DMS153 (cell line): ENCODE measurements at regions not wholly inside any gene's neighbourhood (a gene's known extent, or its start where the extent isn't known, plus 50 kb on each side); places are given as distances from the start of the nearest gene placed in this dataset.
"Not testable (repeated sequence)": the region's sequence is repeated elsewhere in the genome, so short reads cannot be mapped to it uniquely, and the experiment has no call there.

ENCODE experiments used
- DNase-seq: peaks from one replicate; lab custom pipeline; 2025; lab: John Stamatoyannopoulos, UW

GRCh38 chr2:14051401-14051800 is 581.1 kb upstream of the LRATD1 start:
- no peak for DNase-seq

GRCh38 chr2:14053105-14053504 is 579.4 kb upstream of the LRATD1 start:
- DNase-seq: no peak

DNA sequence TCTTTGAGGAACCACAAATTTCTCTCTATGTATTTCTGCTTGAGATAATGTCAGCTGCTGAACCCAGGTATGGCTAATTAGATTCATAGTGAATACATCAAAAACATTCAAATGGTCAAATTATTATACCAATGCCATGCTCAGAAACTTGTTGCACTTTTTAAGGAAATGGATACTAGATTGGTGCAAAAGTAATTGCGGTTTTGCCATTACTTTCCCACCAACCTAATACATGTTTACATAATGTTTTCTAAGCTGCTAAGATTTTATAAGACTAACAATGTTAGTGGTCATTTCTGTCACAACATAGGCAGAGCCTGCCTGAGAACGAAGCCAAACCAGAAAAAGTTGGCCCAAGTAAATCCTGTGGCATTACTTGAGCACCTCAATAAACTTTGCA is 568.2 kb upstream of the LRATD1 start:
- no peak for DNase-seq

GRCh38 chr2:14072338-14072737 is 560.2 kb upstream of the LRATD1 start:
- DNase-seq: no peak

DNA sequence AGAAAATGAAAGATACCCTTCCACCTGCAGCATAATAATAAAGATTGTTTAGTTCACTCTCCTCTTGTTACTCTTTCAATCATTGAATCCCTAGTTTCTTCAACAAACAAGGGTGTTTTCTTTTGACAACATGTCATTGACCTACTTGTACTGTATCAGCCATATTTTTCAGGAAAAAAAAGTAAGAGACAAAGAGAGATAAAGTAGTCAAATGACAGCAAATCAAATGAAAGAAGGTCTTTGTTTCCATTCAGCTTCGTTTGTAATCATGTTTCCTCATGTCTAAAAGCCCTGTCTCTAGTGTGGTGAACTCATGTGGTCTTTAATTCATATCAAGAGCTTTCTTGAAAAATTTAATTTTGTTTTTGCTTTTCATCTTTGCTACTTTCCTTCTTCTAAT is 557.8 kb upstream of the LRATD1 start:
- DNase-seq: no peak

- no peak for DNase-seq
Observed at GRCh38 chr2:14079576-14079975, 552.9 kb upstream of the LRATD1 start.

GRCh38 chr2:14081521-14081920 is 551.0 kb upstream of the LRATD1 start:
- no peak for DNase-seq

- no peak for DNase-seq
Observed at GRCh38 chr2:14082640-14083039, 549.9 kb upstream of the LRATD1 start.

- peak; percentile 73 for DNase-seq
Observed at GRCh38 chr2:14094592-14094991, 537.9 kb upstream of the LRATD1 start.

DNA sequence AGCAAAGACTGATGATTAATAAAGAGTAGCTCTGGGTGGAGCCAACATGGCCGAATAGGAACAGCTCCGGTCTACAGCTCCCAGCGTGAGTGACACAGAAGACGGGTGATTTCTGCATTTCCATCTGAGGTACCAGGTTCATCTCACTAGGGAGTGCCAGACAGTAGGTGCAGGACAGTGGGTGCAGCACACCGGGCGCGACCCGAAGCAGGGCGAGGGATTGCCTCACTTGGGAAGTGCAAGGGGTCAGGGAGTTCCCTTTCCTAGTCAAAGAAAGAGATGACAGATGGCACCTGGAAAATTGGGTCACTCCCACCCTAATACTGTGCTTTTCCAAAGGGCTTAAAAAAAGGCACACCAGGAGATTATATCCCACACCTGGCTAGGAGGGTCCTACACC is 533.4 kb upstream of the LRATD1 start:
- DNase-seq: not testable (repeated sequence)

GRCh38 chr2:14114275-14114674 is 518.2 kb upstream of the LRATD1 start:
- DNase-seq: no peak

- DNase-seq: no peak
Observed at GRCh38 chr2:14120376-14120775, 512.1 kb upstream of the LRATD1 start.

DNA sequence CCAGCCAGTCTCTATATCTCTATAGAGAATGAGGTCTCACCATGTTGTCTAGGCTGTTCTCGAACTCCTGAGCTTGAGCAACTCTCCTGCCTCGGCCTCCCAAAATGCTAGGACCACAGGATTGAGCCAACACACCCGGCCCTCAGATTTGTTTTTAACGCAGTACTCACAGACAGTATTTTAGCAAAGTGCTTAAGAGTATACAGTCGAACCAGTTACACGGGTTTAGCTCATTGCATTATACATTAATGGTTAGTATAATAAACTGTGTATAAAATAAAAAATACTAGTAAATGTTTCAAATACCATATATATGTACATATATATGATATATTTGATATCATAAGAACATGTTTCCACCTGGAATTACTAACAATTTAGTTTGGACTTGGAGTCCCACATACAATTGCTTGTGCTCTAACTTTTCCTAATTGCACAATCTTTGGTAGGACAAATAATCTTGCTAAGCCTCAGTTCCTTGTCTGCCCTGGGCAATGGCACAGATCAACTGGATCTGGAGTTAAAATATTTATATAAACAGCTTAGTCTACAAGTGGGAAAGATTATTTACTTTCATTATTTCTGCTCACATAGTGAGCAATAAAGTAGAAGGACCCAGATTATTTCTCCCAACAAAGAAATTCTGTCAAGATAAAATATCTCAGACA is 508.9 kb upstream of the LRATD1 start:
- DNase-seq: no peak

- DNase-seq: no peak
Observed at GRCh38 chr2:14125624-14126293, 506.8 kb upstream of the LRATD1 start.

DNA sequence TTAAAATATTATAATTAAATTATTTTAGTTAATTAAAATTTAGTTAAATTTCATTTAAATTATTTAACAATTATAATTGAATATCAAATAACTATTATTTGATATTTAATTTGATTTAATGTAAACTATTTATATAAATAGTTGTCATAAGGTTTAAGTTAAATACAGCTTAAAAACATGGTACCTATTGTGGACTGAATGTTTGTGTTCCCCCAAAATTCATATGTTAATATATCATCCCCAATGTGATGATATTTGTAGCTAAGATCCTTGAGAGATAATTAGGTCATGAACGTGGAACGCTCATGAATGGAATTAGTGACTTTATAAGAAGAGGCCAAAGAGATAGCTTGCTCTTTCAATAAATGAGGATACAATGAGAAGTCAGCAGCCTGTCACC is 505.7 kb upstream of the LRATD1 start:
- DNase-seq: no peak

DNA sequence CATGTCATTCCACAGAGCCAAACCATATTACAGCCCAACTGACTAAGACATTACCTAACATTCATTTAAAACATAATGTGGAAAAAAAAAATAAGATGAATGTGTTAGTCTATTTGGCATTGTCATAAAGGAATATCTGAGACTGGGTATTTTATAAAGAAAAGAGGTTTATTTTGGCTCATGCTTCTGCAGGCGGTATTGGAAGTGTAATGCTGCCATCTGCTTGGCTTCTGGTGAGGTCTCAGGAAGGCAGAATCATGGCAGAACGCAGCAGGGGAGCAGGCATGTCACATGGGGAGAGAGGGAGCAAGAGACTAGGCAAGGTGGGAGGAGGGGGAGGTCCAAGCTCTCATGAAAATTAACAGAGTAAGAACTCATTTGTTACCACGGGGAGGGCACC is 504.8 kb upstream of the LRATD1 start:
- no peak for DNase-seq

DNA sequence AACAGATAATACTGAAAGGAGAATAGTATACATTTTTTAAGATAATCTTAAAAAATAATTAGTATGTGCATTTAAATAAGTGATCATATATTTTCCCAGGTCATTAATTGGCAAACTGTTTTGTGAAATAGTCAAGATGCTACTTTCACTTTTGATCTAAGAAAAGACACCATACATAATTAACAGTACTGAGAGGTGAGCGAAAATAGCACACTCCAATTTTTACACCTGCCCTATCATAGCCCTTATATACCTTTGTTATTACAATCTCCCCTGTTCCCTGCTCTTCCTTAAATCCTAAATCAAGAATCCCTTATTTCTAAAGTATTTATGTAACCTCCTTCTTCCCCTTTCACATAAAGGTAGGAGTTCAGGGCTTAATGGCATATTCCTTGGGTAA is 500.1 kb upstream of the LRATD1 start:
- no peak for DNase-seq

- no peak for DNase-seq
Observed at GRCh38 chr2:14134771-14135170, 497.7 kb upstream of the LRATD1 start.

- no peak for DNase-seq
Observed at GRCh38 chr2:14136030-14136429, 496.5 kb upstream of the LRATD1 start.

GRCh38 chr2:14137643-14138042 is 494.9 kb upstream of the LRATD1 start:
- no peak for DNase-seq

DNA sequence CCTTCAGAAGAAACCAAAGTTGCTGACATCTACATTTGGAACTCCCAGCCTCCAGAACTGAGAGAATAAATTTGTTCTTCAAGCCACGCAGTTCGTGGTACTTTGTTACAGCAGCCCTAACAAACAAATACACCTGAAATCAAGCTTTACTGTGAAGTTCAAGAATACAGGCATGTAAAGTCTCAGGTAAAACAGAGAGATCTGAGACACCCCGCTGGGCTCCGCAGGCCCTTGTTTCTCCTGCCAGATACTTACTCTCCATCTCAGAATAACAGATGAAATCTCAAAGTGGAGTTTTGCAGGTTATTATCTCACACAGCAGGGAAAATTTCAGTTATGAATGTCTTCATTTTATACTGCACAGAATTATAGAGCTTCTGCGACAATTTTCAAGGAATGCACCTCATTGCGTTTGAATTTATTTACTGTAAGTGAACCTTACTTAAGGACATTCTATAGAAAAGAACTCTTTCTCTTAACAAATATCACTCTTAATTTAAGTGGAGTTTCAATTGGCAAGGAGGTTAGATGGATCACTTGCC is 492.4 kb upstream of the LRATD1 start:
- DNase-seq: no peak

DNA sequence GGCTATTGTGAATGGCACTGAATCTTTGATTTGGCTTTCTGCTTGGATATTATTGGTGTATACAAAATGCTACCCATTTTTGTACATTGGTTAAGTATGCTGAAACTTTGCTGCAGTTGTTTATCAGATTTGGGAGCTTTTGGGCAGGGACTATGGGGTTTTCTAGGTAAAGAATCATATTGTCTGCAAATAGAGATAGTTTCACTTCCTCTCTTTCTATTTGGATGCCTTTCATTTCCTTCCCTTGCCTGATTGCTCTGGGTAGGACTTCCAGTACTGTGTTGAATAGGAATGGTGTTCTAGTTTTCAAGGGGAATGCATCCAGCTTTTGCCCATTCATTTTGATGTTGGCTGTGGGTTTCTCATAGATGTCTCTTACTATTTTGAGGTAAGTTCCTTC is 489.1 kb upstream of the LRATD1 start:
- no peak for DNase-seq

- DNase-seq: no peak
Observed at GRCh38 chr2:14148216-14148615, 484.3 kb upstream of the LRATD1 start.

DNA sequence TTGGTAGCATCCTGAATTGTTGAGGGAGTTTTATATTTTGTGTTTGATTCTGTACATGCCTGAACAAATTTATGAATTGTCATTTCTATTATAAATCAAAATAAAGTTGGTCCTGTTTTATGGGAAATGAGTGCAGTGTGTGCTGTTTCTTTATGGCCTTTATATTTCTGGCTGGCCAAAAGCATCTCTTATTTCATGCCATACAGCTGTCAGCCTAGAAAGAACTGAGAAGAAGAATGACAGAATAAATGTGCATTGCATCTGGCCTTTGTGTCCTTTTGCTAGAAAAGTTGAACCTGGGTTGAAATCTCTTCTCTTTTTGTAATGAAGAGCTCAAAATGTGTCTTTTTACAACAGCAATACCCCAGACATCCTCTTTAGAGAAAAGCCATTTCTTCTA is 474.7 kb upstream of the LRATD1 start:
- DNase-seq: no peak
